NT2/D1 (cell line): ENCODE measurements at regions not wholly inside any gene's neighbourhood (a gene's known extent, or its start where the extent isn't known, plus 50 kb on each side); places are given as distances from the start of the nearest gene placed in this dataset.

Experiments
- SUZ12 ChIP-seq: IDR thresholded peaks from 2 replicates; pipeline ENCODE4 v1.6.1; 2011; ENCODE audit not compliant: insufficient read length, insufficient read depth; ENCODE audit errors: extremely low read depth
- YY1 ChIP-seq: IDR thresholded peaks from 2 replicates; pipeline ENCODE4 v1.6.1; 2011; ENCODE audit not compliant: insufficient read length, insufficient read depth
- ZNF274 ChIP-seq: IDR thresholded peaks from 2 replicates; pipeline ENCODE4 v1.6.1; 2011; ENCODE audit warnings: mild to moderate bottlenecking, low read depth, low read length

GRCh38 chr21:35895598-35895997, 164.7 kb downstream of the SETD4 start:
- TF ChIP-seq YY1 = no peak
- TF ChIP-seq ZNF274 = no peak
- no peak for TF ChIP-seq SUZ12
